B cell (primary cell): ENCODE measurements at regions not wholly inside any gene's neighbourhood (a gene's known extent, or its start where the extent isn't known, plus 50 kb on each side); places are given as distances from the start of the nearest gene placed in this dataset.

Experiments
- CTCF ChIP-seq: fragments of 200-600 bp; IDR thresholded peaks from one replicate; pipeline ENCODE4 v1.8.0; 2022; ENCODE audit warnings: antibody characterized with exemption, mild to moderate bottlenecking
- EZH2 ChIP-seq: IDR thresholded peaks from 2 replicates; pipeline ENCODE4 v1.6.1; 2012; ENCODE audit warnings: borderline replicate concordance, low read depth, mild to moderate bottlenecking, moderate library complexity, low read length; ENCODE audit not compliant: insufficient read depth, poor library complexity, severe bottlenecking

DNA sequence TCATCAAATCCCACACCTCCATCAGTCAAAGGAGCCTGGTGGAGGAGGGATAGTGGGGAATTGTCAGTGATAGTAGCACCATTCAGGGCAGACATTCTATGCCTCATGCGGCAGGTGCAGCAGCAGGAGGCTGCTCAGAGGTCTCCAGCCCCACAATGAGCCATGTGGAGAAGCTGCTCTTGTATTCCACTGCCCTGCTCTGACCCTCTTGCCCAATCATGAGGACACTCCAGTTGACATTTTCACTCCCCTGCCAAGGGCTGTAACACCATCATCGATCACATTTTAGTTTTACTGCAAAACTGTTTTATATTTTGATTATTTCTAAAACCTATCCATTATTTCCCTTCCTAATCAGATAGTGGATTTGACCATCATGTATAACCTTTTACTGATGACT lies 487.6 kb upstream of the KLHL29 start:
- TF ChIP-seq CTCF (no peak), EZH2 (no peak)
